Activated naive CD8-positive, alpha-beta T cell treated with anti-CD3 and anti-CD28 coated beads, Interleukin-2, amount 50 U/mL, for 24 hours (primary cell): ENCODE measurements at regions not wholly inside any gene's neighbourhood (a gene's known extent, or its start where the extent isn't known, plus 50 kb on each side); places are given as distances from the start of the nearest gene placed in this dataset.

Experiments
- ATAC-seq: fragments of 150-1000 bp; cut with Tn5 transposase; one replicate; pipeline ENCODE4 v1.10.0; 2021
- DNase-seq: peaks from one replicate; pipeline ENCODE4 v3.0.0; 2021
- H3K27ac Mint-ChIP-seq: one replicate; pipeline ENCODE4 v1.8.0; 2021; ENCODE audit warnings: mild to moderate bottlenecking, mixed read lengths
- H3K27me3 Mint-ChIP-seq: one replicate; pipeline ENCODE4 v1.8.0; 2021; ENCODE audit warnings: mixed read lengths
- H3K36me3 Mint-ChIP-seq: one replicate; pipeline ENCODE4 v1.8.0; 2021; ENCODE audit warnings: low read depth, mixed read lengths
- H3K4me1 Mint-ChIP-seq: one replicate; pipeline ENCODE4 v1.8.0; 2021; ENCODE audit warnings: mixed read lengths
- H3K4me3 Mint-ChIP-seq: one replicate; pipeline ENCODE4 v1.8.0; 2021; ENCODE audit warnings: mild to moderate bottlenecking, moderate library complexity, mixed read lengths
- H3K9me3 Mint-ChIP-seq: one replicate; pipeline ENCODE4 v1.8.0; 2021; ENCODE audit warnings: mixed read lengths

DNA sequence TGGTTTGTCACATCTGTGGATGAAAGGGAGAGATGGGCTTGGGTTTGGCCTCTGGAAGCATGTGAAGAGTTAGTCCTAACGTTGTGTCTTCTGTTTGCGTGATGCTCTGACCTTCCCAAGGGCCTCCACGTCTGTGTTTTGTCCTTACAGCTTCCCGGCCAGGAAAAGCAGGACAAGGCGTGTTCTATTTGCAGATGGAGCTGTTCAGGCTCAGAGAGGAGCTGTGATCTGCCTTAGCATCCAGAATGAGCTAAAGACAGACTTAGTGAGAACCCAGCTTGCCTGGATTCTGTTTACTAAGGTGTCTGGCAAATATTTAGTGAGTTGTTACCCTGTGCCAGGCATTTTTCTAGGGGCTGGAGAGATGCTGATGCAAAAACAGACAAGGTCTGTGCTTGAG lies 282.1 kb downstream of the CBLN1 start:
- Mint-ChIP-seq H3K27ac (no peak overlapping the region), H3K36me3 (no peaks in the 10 kb centered on the region), H3K9me3 (no peaks in the 10 kb centered on the region), H3K27me3 (no peaks in the 10 kb centered on the region), H3K4me3 (no peak overlapping the region), H3K4me1 (no peaks in the 10 kb centered on the region)
- no peak for DNase-seq
- ATAC-seq, result no peak

DNA sequence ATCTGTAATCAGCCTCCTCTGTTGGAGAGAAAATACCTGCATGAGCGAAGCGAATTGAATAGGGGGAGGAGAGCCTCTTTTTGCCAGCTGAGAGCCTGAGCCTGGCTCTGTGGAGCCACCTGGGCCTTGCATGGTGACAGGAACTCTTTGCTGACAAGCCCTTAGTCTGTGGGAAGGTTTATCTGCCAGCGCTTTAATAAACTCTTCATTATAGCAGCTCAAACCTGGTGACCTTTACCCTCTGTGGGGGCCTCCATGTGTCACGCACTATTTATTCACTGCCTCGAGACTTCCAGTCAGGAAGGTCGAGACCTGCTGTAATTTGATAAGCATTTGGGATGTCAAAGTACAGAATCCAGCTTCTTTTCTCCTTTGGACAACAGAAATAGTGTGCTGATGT lies 282.6 kb downstream of the CBLN1 start:
- DNase-seq (no peak), ATAC-seq (no peak)
- H3K27ac Mint-ChIP-seq, result no peak overlapping the region
- no peak overlapping the region for H3K4me3 Mint-ChIP-seq
- H3K9me3 Mint-ChIP-seq, result no peaks in the 10 kb centered on the region
- no peaks in the 10 kb centered on the region for H3K27me3 Mint-ChIP-seq
- H3K36me3 Mint-ChIP-seq, result no peaks in the 10 kb centered on the region
- H3K4me1 Mint-ChIP-seq, result no peaks in the 10 kb centered on the region

DNA sequence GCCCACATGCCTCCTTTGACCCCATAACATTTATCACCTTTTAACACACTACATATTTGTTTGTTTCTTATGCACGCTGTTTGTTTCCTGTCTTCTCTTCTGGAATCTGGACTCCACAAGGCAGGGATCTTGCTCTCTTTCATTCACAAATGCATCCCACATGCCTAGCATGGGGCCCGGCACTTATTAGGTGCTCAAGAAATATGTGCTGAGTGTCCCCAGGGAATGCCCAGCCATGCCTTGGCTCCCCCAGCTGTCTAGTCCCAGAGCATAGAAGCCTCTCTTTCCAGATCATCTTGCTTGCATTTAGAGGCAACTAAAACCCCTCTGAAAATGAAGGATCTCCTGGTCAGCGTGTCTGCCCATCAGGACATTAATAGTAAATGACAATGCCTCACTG lies 283.7 kb downstream of the CBLN1 start:
- H3K27ac Mint-ChIP-seq, result no peak overlapping the region
- no peaks in the 10 kb centered on the region for H3K9me3 Mint-ChIP-seq
- no peaks in the 10 kb centered on the region for H3K36me3 Mint-ChIP-seq
- H3K27me3 Mint-ChIP-seq, result no peaks in the 10 kb centered on the region
- no peak for DNase-seq
- H3K4me1 Mint-ChIP-seq, result no peaks in the 10 kb centered on the region
- ATAC-seq, result no peak
- H3K4me3 Mint-ChIP-seq, result no peak overlapping the region

DNA sequence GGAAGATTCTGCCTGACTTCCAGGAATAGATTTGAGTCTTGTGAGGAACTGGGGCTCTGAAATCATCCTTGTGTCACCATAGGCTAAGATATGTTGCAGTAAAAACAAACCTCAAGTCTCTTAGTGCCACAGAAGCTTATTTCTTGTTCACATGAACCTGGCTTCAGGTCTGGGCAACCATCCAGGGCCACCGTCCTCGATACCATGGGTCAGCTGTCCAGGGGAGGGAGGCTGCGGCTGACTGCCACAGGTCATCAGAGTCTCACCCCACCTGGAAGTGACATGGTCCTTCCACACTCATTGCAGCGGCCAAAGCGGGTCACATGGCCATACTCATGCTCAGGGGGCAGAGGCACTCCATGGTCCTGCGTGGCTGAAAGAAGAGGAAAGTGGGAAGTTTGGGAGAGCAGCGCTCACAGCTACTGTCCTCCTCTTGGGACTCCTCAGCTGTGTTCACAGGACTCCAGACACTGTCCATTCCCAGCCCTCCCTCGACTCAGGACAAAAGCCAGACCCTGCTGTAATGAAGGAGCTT lies 284.5 kb downstream of the CBLN1 start:
- Mint-ChIP-seq H3K36me3 (no peaks in the 10 kb centered on the region), H3K4me3 (no peak overlapping the region), H3K9me3 (no peaks in the 10 kb centered on the region), H3K27ac (no peak overlapping the region), H3K4me1 (no peaks in the 10 kb centered on the region), H3K27me3 (no peaks in the 10 kb centered on the region)
- ATAC-seq (no peak), DNase-seq (no peak)

DNA sequence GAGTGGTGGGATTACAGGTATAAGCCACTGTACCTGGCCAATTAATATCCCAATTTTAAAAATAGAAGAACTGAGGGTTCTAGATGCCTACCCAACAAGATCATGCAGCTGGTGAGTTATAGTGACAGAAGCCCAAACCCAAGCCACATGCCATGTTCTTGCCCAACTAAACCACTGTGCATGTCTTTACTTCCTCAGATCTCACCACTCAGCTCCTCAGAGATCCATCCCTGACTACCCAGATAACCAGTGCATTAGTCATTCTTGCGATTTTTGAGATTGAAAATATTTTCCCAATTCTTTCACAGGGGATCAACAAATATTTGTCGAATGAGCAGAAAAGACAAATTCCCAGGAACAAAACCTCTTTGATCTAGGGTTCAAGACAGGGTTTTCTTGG lies 303.1 kb downstream of the CBLN1 start:
- H3K4me1 Mint-ChIP-seq, result no peaks in the 10 kb centered on the region
- no peak for DNase-seq
- no peaks in the 10 kb centered on the region for H3K27me3 Mint-ChIP-seq
- H3K4me3 Mint-ChIP-seq, result no peak overlapping the region
- no peak for ATAC-seq
- no peak overlapping the region for H3K27ac Mint-ChIP-seq
- H3K9me3 Mint-ChIP-seq, result peaks cover 8% of the 10 kb centered on the region
- H3K36me3 Mint-ChIP-seq, result no peaks in the 10 kb centered on the region

DNA sequence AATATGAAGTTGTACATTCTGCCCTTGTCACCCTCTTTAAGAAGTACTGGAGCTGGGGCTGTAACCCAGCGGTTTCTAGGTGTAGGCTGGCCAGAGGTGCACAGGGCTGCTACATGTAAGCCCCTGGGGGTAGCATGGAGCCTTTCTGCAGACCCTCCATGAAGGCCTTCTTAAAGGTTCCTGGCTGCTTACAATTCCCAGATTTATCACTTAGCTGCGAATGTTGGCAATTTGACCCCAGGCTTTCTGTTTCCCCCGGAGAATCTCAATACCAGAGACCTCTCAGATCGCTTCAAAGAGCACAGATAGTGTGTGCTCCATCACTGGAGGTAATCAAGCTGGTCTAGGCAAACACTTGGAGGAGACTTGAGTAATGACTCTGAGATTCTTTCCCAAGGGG lies 309.4 kb downstream of the CBLN1 start:
- no peak for ATAC-seq
- Mint-ChIP-seq H3K36me3 (no peaks in the 10 kb centered on the region), H3K27me3 (no peaks in the 10 kb centered on the region), H3K4me3 (no peak overlapping the region), H3K9me3 (no peaks in the 10 kb centered on the region), H3K4me1 (no peaks in the 10 kb centered on the region), H3K27ac (no peak overlapping the region)
- DNase-seq, result no peak

DNA sequence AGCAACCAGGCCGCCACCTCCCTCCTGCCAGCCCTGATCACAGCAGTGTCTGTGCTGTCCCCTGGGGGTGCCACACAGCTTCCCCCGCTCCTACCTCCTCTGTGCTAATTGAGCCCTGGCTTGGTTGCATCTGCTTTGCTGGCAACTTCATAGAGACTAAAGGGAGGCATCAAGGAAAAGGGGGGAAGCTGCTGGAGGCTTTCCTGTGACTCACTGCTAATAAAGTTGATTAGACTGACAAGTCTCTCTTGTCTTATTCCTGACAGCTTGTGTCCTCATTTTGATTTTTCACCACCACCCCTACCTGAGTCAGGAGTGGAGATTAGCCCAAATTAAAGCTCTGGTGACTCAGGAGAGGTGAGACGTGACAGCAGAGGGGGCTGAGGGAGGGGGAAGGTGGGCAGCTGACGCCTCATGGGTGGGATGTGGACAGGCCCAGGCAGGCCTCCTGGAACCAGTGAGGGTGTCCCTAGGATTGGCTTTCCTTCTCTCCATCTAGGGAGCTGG lies 310.0 kb downstream of the CBLN1 start:
- no peak for DNase-seq
- no peaks in the 10 kb centered on the region for H3K36me3 Mint-ChIP-seq
- no peak overlapping the region for H3K27ac Mint-ChIP-seq
- no peak overlapping the region for H3K4me3 Mint-ChIP-seq
- no peaks in the 10 kb centered on the region for H3K4me1 Mint-ChIP-seq
- H3K9me3 Mint-ChIP-seq, result no peaks in the 10 kb centered on the region
- no peak for ATAC-seq
- H3K27me3 Mint-ChIP-seq, result no peaks in the 10 kb centered on the region

DNA sequence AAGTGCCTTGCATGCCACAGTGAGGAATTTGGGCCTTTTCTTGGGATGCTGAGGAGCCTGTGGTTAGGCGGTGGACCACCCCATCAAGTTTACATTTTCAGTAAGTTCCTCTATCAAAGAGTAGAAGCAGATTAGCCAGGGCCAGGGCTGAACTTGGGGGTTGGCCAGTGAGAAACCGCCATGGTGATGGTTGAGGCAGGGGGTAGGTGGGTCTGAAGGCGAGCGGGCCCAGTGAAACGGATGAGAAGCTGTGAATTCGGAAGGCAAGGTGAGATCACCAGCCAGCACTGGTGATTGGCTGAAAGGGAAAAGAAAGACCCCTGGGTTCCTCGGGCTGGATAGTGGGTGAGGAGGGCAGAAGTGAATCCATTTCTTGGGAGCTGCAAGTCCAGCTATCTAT lies 311.4 kb downstream of the CBLN1 start:
- Mint-ChIP-seq H3K27ac (no peak overlapping the region), H3K4me3 (no peak overlapping the region), H3K36me3 (no peaks in the 10 kb centered on the region)

DNA sequence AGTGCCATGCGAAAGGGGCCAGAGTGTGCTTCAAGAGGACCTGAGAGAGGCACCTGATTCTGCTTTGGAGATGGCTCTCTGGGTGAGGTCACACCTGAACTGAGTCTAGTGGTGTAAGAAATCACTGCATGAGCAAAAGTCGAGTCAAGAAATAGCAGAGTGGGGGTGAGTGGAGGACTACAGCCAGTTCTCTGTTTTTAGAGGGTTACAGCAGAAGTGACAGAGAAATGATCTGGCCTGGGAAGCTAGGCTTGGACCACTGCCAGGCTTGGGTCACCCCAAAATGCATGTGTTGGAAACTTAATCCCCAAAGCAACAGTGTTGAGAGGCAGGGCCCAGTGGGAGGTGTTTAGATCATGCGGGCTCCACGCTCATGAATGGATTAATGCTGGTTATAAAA lies 312.0 kb downstream of the CBLN1 start:
- H3K27me3 Mint-ChIP-seq, result no peaks in the 10 kb centered on the region
- no peaks in the 10 kb centered on the region for H3K9me3 Mint-ChIP-seq
- no peaks in the 10 kb centered on the region for H3K36me3 Mint-ChIP-seq
- no peak overlapping the region for H3K4me3 Mint-ChIP-seq
- ATAC-seq (no peak), DNase-seq (no peak)
- H3K4me1 Mint-ChIP-seq, result no peaks in the 10 kb centered on the region
- H3K27ac Mint-ChIP-seq, result no peak overlapping the region

More for the DNA sequence above, 311.4 kb downstream of the CBLN1 start:
- Mint-ChIP-seq H3K27me3 (no peaks in the 10 kb centered on the region), H3K9me3 (no peaks in the 10 kb centered on the region), H3K4me1 (no peaks in the 10 kb centered on the region)
- DNase-seq (no peak), ATAC-seq (no peak)

DNA sequence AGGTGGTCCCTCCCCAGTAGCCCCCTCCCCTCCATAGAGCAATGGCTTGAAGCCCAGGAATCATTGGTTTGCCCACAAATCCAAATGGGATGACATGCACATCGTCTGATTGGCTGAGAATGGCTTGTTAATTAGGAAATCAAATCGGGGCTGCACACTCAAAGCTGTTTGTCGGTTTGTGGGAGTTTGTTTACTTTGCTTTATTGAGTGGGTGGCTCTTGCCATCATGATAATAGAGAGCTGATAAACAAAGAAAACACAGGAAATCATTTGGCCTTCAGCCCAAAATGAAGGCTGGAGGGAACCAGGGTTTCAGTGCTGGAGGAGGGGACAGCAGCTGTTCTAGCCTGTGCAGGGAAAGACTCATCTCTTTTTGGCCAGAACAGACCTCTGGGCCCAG lies 316.3 kb downstream of the CBLN1 start:
- ATAC-seq (no peak), DNase-seq (no peak)
- Mint-ChIP-seq H3K27ac (no peak overlapping the region), H3K27me3 (no peaks in the 10 kb centered on the region), H3K9me3 (no peaks in the 10 kb centered on the region), H3K4me3 (no peak overlapping the region), H3K4me1 (no peaks in the 10 kb centered on the region), H3K36me3 (no peaks in the 10 kb centered on the region)

DNA sequence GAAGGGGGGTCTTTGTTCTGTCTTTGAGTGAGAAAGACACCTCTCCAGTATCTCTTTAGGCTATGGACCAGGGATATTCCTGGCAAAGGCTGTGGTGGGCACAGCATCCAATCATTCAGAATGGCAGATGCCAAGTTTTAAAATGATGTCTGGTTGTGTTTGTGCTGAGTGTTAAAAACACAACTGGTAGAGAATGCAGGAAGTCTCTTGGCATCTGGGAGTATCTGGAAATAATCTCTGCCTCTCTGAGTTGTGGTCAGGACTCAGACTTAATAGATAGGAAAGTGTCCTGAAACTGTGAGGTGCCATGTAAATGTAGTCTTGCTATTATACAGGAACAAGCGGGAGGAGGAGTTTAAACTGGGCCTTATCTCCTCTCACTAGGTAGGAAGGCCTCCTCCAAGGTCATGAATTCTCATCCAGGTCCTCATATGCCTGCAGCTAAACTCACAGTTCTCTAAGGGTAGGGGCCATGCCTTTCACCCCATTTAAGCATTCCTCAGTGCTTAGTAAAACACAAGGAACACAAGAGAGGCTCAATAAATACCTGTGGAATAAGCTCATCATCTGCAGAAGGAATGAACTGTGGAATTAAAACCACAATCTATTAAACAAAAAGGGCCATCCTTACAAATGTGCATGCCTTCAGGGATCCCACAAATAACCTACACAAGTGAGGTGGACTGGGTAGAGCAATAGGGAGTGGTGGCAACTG lies 317.6 kb downstream of the CBLN1 start:
- Mint-ChIP-seq H3K4me3 (no peak overlapping the region), H3K4me1 (no peaks in the 10 kb centered on the region), H3K27ac (no peak overlapping the region), H3K36me3 (no peaks in the 10 kb centered on the region), H3K27me3 (no peaks in the 10 kb centered on the region), H3K9me3 (no peaks in the 10 kb centered on the region)
- ATAC-seq (no peak), DNase-seq (no peak)

DNA sequence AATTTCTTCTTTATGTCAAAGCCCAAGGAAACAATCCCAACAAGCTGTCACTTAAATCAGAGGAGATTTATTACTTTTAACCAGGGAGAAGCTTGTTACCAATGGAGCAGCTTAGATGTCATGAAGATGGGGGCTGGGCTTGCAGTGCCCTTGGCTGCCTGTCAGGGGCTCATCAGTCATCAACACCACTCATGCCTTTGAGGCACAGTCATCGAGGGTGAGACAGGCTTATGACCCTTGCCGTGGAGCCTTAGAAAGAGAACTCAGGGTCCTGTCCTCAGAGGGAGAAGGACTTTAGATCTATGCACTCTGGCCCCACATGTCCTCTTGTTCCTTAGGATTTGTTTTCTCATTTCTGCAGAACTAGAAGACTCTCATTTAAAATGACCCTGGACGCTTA lies 318.3 kb downstream of the CBLN1 start:
- no peak for ATAC-seq
- Mint-ChIP-seq H3K9me3 (no peaks in the 10 kb centered on the region), H3K4me3 (no peak overlapping the region), H3K27me3 (no peaks in the 10 kb centered on the region), H3K27ac (no peak overlapping the region), H3K36me3 (no peaks in the 10 kb centered on the region), H3K4me1 (no peaks in the 10 kb centered on the region)
- DNase-seq, result no peak

DNA sequence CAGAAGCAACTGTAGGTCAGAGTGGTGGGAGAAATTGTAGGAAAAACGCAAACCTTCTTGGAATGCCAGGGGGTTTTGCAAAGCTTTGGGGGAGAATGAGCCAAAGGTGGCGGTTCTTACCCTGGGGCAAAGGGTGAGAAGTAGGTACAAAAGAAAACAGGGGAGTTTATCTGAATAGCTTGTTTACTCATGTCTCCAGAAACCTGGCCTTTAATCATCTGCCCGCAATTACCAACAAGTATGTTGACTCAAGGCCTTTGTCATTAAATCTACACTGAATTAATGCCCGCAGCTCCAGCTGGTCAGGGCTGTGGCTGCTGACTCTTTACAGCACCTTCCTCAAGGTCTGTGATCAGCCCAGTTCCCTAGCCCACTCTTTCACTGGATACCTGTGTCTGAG lies 320.1 kb downstream of the CBLN1 start:
- DNase-seq (no peak), ATAC-seq (no peak)
- Mint-ChIP-seq H3K27ac (no peak overlapping the region), H3K9me3 (no peaks in the 10 kb centered on the region), H3K36me3 (no peaks in the 10 kb centered on the region), H3K27me3 (no peaks in the 10 kb centered on the region), H3K4me1 (no peaks in the 10 kb centered on the region), H3K4me3 (no peak overlapping the region)

DNA sequence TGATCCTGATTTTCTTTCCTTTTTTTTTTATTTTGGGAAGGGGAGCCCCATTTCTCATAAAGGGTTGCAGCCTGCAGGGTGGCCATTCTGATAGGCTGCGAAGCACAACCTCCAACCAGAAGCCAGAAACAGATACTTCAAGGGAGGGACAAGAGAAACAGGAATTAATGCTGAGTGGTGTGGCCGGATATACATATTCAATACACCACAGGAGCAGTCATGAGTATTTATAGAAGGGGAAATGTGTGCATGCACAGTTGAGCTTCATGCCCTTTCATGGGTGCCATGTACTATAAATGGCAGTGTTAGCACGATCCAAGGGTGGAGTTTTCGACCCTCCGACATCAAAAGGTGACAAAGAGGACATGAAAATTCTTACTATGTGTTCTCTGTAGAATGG lies 320.8 kb downstream of the CBLN1 start:
- Mint-ChIP-seq H3K27me3 (no peaks in the 10 kb centered on the region), H3K36me3 (no peaks in the 10 kb centered on the region), H3K9me3 (no peaks in the 10 kb centered on the region), H3K4me1 (no peaks in the 10 kb centered on the region), H3K4me3 (no peak overlapping the region), H3K27ac (no peak overlapping the region)
- ATAC-seq, result no peak
- no peak for DNase-seq

DNA sequence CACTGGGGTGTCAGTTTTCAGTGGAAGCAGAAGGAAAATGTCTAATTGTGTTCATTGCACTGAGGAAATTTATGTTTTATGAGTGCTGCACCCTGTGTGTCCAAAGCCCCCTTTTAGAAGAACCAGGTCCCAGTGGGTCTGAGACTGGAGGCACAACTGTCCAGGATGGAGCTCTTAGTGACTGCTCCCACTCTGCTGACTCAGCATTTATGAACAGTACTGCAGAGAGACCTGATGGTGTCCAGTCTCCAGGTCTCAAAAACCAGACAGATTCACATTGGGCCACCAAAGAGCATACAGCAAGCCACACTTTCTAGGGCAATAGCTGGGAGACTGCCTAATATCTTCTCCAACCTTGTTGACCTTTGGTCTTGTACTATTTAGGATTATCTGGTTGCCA lies 321.9 kb downstream of the CBLN1 start:
- Mint-ChIP-seq H3K9me3 (no peaks in the 10 kb centered on the region), H3K4me3 (no peak overlapping the region), H3K36me3 (no peaks in the 10 kb centered on the region), H3K27me3 (no peaks in the 10 kb centered on the region), H3K27ac (no peak overlapping the region), H3K4me1 (no peaks in the 10 kb centered on the region)
- no peak for DNase-seq
- ATAC-seq, result no peak

DNA sequence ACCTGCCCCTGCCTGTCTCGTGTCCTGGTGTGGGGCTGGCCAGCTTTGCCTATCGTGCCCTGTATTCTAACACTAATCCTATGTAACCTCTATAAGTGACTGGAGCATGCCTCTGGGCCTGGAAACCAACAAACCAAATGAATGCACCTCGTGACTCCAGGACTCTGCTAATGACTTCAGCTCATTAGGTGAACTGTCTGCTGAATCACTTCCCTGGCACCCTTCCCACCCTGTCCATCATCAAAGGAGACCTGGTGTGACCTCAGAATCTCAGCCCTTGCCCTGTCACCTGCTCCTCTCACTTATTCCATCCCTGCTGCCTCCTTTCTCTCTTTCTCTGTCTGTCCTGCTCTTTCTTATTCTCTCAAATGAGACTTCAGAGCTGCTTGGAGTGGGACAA lies 322.4 kb downstream of the CBLN1 start:
- DNase-seq, result no peak
- Mint-ChIP-seq H3K4me3 (no peak overlapping the region), H3K27ac (no peak overlapping the region), H3K4me1 (no peaks in the 10 kb centered on the region), H3K36me3 (no peaks in the 10 kb centered on the region), H3K27me3 (no peaks in the 10 kb centered on the region), H3K9me3 (no peaks in the 10 kb centered on the region)
- ATAC-seq, result no peak
